Body of pancreas (tissue), 4 donors: ENCODE measurements at regions not wholly inside any gene's neighbourhood (a gene's known extent, or its start where the extent isn't known, plus 50 kb on each side); places are given as distances from the start of the nearest gene placed in this dataset.
"Not testable (repeated sequence)": the region's sequence is repeated elsewhere in the genome, so short reads cannot be mapped to it uniquely, and the experiment has no call there.

ENCODE experiments used
- ATAC-seq: fragments of 150-250 bp; one replicate; pipeline ENCODE4 v1.9.1; 2016
- DNase-seq, 4 donors: peaks; one replicate each; pipeline ENCODE4 v3.0.0-alpha.2; 2019
- H3K27ac ChIP-seq, 4 donors: fragments of 200-600 bp; sonication (generic); 1 replicate in 3 of 4; 2 replicates in 1 of 4; pipeline versions ENCODE4 v1.5.1 to v1.6.1; 2016 to 2019; ENCODE audit warnings: mild to moderate bottlenecking in 1 of 4, mixed read lengths in 1 of 4, moderate library complexity in 1 of 4
- H3K27me3 ChIP-seq, 2 donors: fragments of 200-600 bp; sonication (generic); one replicate each; pipeline ENCODE4 v1.6.0; 2016; ENCODE audit warnings: mild to moderate bottlenecking in 1 of 2
- H3K36me3 ChIP-seq, 2 donors: fragments of 200-600 bp; sonication (generic); replicated peaks in 1 of 2; 2 replicates each; pipeline ENCODE4 v1.5.1; 2016; ENCODE audit warnings: low read depth in 2 of 2; ENCODE audit not compliant: insufficient read depth in 1 of 2
- H3K4me1 ChIP-seq: fragments of 200-600 bp; sonication (generic); one replicate; pipeline ENCODE4 v1.6.0; 2016
- H3K4me3 ChIP-seq, 2 donors: fragments of 200-600 bp; sonication (generic); 1 replicate in 1 of 2; 2 replicates in 1 of 2; pipeline ENCODE4 v1.5.1; 2016 to 2019
- H3K9me3 ChIP-seq, 3 donors: fragments of 200-600 bp; sonication (generic); 1 replicate in 2 of 3; 2 replicates in 1 of 3; pipeline ENCODE4 v1.5.1; 2016
- POLR2A ChIP-seq, 3 donors: fragments of 450-650 bp; IDR thresholded peaks; one replicate each; pipeline ENCODE4 v1.6.1; 2016; ENCODE audit warnings: antibody characterized with exemption in 3 of 3, mild to moderate bottlenecking in 2 of 3
- WGBS, 2 donors: methylation state at CpG; one replicate each; pipeline ENCODE4 v1.1.5; 2017; 5-methylcytosine and 5-hydroxymethylcytosine counted together
- intact Hi-C: fragments of 100-400 bp; cut with DNase I; formaldehyde crosslinking; loops from one replicate; pipeline ENCODE4 v1.15.1; 2023
- TF ChIP-seq, protein P1 (sequence below), 7 experiments: fragments of 450-650 bp in 4 of 7; fragments of 200-600 bp in 3 of 7; sonication (generic) in 3 of 7; IDR thresholded peaks; one replicate each; pipeline ENCODE4 v1.5.1; 2016 to 2019; ENCODE audit warnings: antibody characterized with exemption in 7 of 7

DNA sequence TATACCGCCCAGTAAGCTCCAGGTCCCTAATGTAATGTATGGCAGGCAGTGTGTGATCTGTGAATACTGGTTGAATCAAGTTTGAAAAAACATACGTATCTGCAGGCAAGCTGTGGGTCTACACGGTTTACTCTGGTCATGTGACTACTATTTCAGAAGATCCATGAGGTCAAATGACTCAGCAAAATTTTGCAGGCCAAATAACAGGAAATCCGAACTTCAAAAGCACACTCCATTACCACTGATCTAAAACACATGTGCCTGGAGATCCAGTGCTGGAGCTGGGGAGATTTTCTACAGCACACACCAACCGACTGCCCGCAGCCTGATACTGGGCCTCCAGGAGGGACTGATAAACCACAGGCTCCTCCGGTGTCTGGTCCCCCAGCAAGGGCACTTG is 64.5 kb upstream of the SLC44A3 start:
- ATAC-seq = peak; percentile 44
- WGBS, 2 donors = 60 to 73% methylated on average over 7 of the region's 7 CpGs

DNA sequence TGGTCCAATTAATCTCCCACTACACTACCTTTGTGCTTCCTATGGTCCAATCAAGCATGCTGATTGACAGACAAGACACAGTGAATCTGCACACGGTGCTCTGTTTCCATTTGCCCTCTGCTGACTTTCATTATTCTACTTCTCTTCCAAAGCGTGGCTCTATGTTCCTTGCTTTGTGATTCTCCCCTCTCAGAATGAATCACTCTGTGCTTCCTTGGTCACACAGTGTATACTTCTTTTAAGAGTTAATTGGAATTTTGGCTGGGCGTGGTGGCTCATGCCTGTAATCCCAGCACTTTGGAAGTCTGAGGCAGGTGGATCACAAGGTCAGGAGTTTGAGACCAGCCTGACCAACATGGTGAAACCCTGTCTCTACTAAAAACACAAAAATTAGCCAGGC is 65.1 kb upstream of the SLC44A3 start:
- H3K9me3 ChIP-seq, H3K4me3 ChIP-seq, ATAC-seq, H3K36me3 ChIP-seq, H3K27me3 ChIP-seq, H3K27ac ChIP-seq, intact Hi-C loops, DNase-seq: not testable (repeated sequence)
- peaks cover 47% of the 10 kb centered on the region for H3K4me1 ChIP-seq
- 92 to 95% methylated on average over 3 of the region's 3 CpGs for WGBS, 2 donors

More for the DNA sequence above, 64.5 kb upstream of the SLC44A3 start:
- no peak overlapping the region for H3K4me3 ChIP-seq
- H3K4me1 ChIP-seq = peaks cover 47% of the 10 kb centered on the region
- intact Hi-C loops = no loop called here
- TF ChIP-seq, protein P1, sequence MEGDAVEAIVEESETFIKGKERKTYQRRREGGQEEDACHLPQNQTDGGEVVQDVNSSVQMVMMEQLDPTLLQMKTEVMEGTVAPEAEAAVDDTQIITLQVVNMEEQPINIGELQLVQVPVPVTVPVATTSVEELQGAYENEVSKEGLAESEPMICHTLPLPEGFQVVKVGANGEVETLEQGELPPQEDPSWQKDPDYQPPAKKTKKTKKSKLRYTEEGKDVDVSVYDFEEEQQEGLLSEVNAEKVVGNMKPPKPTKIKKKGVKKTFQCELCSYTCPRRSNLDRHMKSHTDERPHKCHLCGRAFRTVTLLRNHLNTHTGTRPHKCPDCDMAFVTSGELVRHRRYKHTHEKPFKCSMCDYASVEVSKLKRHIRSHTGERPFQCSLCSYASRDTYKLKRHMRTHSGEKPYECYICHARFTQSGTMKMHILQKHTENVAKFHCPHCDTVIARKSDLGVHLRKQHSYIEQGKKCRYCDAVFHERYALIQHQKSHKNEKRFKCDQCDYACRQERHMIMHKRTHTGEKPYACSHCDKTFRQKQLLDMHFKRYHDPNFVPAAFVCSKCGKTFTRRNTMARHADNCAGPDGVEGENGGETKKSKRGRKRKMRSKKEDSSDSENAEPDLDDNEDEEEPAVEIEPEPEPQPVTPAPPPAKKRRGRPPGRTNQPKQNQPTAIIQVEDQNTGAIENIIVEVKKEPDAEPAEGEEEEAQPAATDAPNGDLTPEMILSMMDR (IDR thresholded peaks at IDR 0.05) = no peak
- TF ChIP-seq POLR2A (IDR thresholded peaks at IDR 0.05) = no peak
- no peaks in the 10 kb centered on the region for H3K36me3 ChIP-seq
- no peaks in the 10 kb centered on the region for H3K27me3 ChIP-seq
- no peaks in the 10 kb centered on the region for H3K9me3 ChIP-seq
- peak overlapping the region in 1 of 4 donors; percentile 34 for H3K27ac ChIP-seq
- DNase-seq = peak in 1 of 4 donors; percentile 49

DNA sequence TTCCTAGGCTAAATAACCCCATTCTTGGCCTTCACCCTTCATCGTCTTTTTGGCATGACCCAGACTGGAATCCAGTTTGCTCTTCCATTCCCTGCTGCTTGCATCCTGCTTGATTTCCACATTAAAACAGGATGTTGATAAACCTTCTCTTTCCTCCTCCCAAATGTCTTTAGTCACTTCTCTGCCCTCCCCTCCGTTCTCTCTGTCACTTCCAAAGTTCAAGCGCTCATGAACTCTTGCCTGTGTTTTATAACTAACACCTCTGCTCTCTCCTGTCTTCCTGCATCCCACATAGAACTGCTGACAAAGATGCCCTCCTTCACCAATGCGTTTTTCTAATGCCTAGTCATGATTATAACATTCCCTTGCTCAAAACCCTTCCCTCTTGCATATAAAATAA is 65.6 kb upstream of the SLC44A3 start:
- no peak overlapping the region for H3K27ac ChIP-seq
- ATAC-seq = no peak
- H3K27me3 ChIP-seq = no peaks in the 10 kb centered on the region
- no peak for DNase-seq
- no peak overlapping the region for H3K4me3 ChIP-seq
- intact Hi-C loops = no loop called here
- no peaks in the 10 kb centered on the region for H3K36me3 ChIP-seq
- 84 to 86% methylated on average over 4 of the region's 4 CpGs for WGBS, 2 donors
- no peaks in the 10 kb centered on the region for H3K9me3 ChIP-seq
- H3K4me1 ChIP-seq = peaks cover 47% of the 10 kb centered on the region
- TF ChIP-seq, protein P1 (IDR thresholded peaks at IDR 0.05) = no peak
- no peak for TF ChIP-seq POLR2A (IDR thresholded peaks at IDR 0.05)

DNA sequence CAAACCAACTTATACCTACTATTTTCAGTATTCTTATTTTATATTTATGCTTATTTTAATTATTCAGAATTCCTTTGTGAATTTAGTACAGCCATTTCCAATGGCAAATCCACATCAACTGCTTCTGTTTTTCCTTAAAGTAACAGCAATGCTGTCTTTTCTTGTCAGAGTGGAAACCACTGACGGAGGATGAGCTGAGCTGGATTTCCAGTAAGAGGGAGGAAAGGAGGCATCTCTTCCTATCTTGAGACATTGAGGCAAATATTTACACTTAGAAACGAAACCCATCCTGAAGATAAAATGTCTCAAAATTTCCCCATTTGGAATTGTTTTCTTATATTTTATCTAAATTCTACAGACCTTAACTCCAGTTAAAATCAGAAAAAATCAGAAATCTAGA is 66.1 kb upstream of the SLC44A3 start:
- ATAC-seq (no peak), DNase-seq (no peak)
- Histone ChIP-seq H3K4me3 (no peak overlapping the region), H3K27me3 (no peaks in the 10 kb centered on the region), H3K36me3 (no peaks in the 10 kb centered on the region), H3K4me1 (peaks cover 42% of the 10 kb centered on the region), H3K9me3 (no peaks in the 10 kb centered on the region), H3K27ac (peak overlapping the region in 3 of 4 donors; percentile 25 to 55 (median 34))
- intact Hi-C loops = no loop called here
- 54 to 67% methylated on average over 2 of the region's 2 CpGs for WGBS, 2 donors
- no peak for TF ChIP-seq POLR2A (IDR thresholded peaks at IDR 0.05)
- TF ChIP-seq, protein P1 (IDR thresholded peaks at IDR 0.05) = no peak

DNA sequence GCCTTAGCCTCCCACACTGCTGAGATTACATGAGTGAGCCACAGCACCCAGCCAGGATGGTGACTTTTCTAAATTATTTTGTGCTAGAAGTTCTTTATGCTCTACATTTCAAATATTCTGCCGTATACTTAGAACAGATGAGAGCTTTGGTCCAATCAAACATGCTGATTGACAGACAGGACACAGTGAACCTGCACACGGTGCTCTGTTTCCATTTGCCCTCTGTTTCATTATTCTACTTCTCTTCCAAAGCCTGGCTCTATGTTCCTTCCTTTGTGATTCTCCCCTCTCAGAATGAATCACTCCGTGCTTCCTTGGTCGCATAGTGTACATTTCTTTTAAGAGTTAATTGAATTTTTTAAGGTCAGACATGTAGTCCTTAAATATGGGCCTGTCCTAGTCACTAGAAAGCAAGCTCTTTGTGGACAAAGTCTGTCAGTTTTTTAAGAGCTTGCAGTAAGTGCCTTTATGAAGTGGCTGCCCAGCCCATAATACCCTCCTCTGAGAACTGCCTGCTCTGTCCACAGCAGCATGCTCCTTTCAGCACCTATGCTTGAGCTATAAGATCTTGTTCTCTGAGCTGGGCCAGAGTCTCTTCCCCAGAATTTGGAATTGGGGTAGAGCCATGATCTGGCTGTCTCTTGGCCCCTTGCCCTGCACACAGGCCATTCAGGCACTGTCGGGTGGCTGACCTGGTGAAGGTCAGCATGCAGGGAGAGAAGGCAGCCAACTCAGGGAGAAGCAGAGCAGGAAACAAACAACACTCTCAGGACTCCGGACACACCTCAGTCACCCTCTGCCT is 66.8 kb upstream of the SLC44A3 start:
- H3K4me3 ChIP-seq = no peak overlapping the region
- no peak for TF ChIP-seq POLR2A (IDR thresholded peaks at IDR 0.05)
- TF ChIP-seq, protein P1 (IDR thresholded peaks at IDR 0.05) = no peak
- 42 to 56% methylated on average over 6 of the region's 6 CpGs for WGBS, 2 donors
- H3K27ac ChIP-seq = peak overlapping the region; percentile 4 to 55 (median 30)
- H3K9me3 ChIP-seq = no peaks in the 10 kb centered on the region
- H3K27me3 ChIP-seq = no peaks in the 10 kb centered on the region
- H3K4me1 ChIP-seq = peaks cover 37% of the 10 kb centered on the region
- intact Hi-C loops = no loop called here
- H3K36me3 ChIP-seq = no peaks in the 10 kb centered on the region
- DNase-seq (peak; percentile 56 to 71 (median 65)), ATAC-seq (peak; percentile 74)

DNA sequence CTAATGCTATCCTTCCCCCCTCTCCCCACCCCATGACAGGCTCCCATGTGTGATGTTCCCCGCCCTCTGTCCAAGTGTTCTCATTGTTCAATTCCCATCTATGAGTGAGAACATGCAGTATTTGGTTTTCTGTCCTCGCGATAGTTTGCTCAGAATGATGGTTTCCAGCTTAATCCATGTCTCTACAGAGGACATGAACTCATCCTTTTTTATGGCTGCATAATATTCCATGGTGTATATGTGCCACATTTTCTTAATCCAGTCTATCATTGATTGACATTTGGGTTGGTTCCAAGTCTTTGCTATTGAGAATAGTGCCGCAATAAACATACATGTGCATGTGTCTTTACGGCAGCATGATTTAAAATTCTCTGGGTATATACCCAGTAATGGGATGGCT is 68.7 kb upstream of the SLC44A3 start:
- ATAC-seq, H3K4me3 ChIP-seq, H3K27me3 ChIP-seq, DNase-seq, H3K27ac ChIP-seq, H3K9me3 ChIP-seq, intact Hi-C loops, H3K36me3 ChIP-seq: not testable (repeated sequence)
- peaks cover 27% of the 10 kb centered on the region for H3K4me1 ChIP-seq
- 79 to 96% methylated on average over 5 of the region's 5 CpGs for whole genome bisulfite sequencing, 2 donors
